ENCODE measurements at regions not wholly inside any gene's neighbourhood (a gene's known extent, or its start where the extent isn't known, plus 50 kb on each side); places are given as distances from the start of the nearest gene placed in this dataset.

- DNase-seq: no peak
These were observed 432.2 kb downstream of the KIF20B start for GRCh38 chr10:90133606-90134005.

GRCh38 chr10:90136731-90137316, 435.4 kb downstream of the KIF20B start:
- DNase-seq: no peak

GRCh38 chr10:90138844-90139243, 437.5 kb downstream of the KIF20B start:
- DNase-seq: no peak

GRCh38 chr10:90141791-90142190, 440.4 kb downstream of the KIF20B start:
- DNase-seq: no peak

GRCh38 chr10:90143937-90144336, 442.5 kb downstream of the KIF20B start:
- no peak for DNase-seq

- DNase-seq: no peak
These were observed 446.9 kb downstream of the KIF20B start for GRCh38 chr10:90148116-90148855.

- no peak for DNase-seq
These were observed 448.2 kb downstream of the KIF20B start for GRCh38 chr10:90149563-90149962.

- no peak for DNase-seq
These were observed 461.0 kb downstream of the KIF20B start for GRCh38 chr10:90162271-90162853.

- DNase-seq: no peak
These were observed 466.0 kb downstream of the KIF20B start for GRCh38 chr10:90167174-90168064.

GRCh38 chr10:90168244-90168643, 466.9 kb downstream of the KIF20B start:
- DNase-seq: no peak

GRCh38 chr10:90171014-90171722, 469.8 kb downstream of the KIF20B start:
- no peak for DNase-seq

GRCh38 chr10:90174531-90174930, 473.1 kb downstream of the KIF20B start:
- DNase-seq: no peak

- no peak for DNase-seq
These were observed 473.8 kb downstream of the KIF20B start for GRCh38 chr10:90175161-90175681.

GRCh38 chr10:90179696-90180407, 478.5 kb downstream of the KIF20B start:
- DNase-seq: no peak

- DNase-seq: no peak
These were observed 479.7 kb downstream of the KIF20B start for GRCh38 chr10:90180886-90181691.

GRCh38 chr10:90192825-90193224, 491.4 kb downstream of the KIF20B start:
- no peak for DNase-seq

- DNase-seq: no peak
These were observed 492.0 kb downstream of the KIF20B start for GRCh38 chr10:90193240-90193985.

GRCh38 chr10:90195288-90195840, 494.0 kb downstream of the KIF20B start:
- DNase-seq: no peak

GRCh38 chr10:90197766-90198165, 496.4 kb downstream of the KIF20B start:
- DNase-seq: no peak

GRCh38 chr10:90199093-90199492, 497.7 kb downstream of the KIF20B start:
- no peak for DNase-seq
